ENCODE measurements at regions not wholly inside any gene's neighbourhood (a gene's known extent, or its start where the extent isn't known, plus 50 kb on each side); places are given as distances from the start of the nearest gene placed in this dataset.
"Not testable (repeated sequence)": the region's sequence is repeated elsewhere in the genome, so short reads cannot be mapped to it uniquely, and the experiment has no call there.

DNA sequence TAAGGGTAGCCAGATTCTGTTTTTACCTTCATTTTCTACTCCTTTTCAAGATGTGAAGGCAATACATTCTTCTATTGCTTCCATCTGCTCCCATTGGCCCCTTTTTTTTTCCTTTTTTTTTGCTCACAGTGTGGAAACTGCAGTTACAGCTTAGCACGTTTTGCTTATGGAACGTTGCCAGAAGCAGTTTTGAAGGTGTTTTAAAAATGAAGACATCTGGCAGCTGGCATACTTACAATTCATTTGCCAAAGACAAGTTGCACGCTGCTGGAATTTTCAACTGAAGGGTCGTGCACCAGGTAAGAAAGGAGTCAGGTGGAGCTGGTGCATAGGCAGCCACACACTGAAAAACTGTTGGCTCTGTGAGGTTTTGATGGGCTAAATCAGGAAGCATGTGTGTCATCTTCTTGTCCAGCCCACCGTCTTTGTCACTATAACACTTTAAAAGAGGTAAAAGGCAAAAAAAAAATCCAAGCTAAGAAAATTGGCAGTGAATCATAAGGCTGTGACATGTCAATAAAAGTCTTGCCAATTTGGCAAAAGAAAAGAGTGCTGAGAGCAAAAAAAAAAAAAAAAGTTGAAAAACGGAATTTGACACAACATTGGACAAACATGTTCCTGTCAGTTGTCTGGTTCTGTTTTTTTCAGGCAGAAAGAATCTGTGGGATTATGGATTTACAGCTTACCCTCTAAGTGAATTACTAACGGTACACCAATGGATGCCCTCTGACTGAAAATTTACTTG is 225.4 kb upstream of the SOX2 start:
- TF ChIP-seq, protein P1, sequence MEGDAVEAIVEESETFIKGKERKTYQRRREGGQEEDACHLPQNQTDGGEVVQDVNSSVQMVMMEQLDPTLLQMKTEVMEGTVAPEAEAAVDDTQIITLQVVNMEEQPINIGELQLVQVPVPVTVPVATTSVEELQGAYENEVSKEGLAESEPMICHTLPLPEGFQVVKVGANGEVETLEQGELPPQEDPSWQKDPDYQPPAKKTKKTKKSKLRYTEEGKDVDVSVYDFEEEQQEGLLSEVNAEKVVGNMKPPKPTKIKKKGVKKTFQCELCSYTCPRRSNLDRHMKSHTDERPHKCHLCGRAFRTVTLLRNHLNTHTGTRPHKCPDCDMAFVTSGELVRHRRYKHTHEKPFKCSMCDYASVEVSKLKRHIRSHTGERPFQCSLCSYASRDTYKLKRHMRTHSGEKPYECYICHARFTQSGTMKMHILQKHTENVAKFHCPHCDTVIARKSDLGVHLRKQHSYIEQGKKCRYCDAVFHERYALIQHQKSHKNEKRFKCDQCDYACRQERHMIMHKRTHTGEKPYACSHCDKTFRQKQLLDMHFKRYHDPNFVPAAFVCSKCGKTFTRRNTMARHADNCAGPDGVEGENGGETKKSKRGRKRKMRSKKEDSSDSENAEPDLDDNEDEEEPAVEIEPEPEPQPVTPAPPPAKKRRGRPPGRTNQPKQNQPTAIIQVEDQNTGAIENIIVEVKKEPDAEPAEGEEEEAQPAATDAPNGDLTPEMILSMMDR (IDR thresholded peaks at IDR 0.05; ENCODE audit: low read depth, low read length): no peak
- no peak for DNase-seq (ENCODE audit: low read depth in 2 of 2)
- no peak overlapping the region for H3K4me3 ChIP-seq (replicated peaks in 1 of 2; ENCODE audit: low read depth in 2 of 2, low read length in 2 of 2)

GRCh38 chr3:181484026-181484425 is 227.7 kb upstream of the SOX2 start:
- no peak for DNase-seq (ENCODE audit: low read depth in 2 of 2)
- H3K4me3 ChIP-seq (replicated peaks in 1 of 2; ENCODE audit: low read depth in 2 of 2, low read length in 2 of 2): no peak overlapping the region
- TF ChIP-seq, protein P1 (IDR thresholded peaks at IDR 0.05; ENCODE audit: low read depth, low read length): no peak

DNA sequence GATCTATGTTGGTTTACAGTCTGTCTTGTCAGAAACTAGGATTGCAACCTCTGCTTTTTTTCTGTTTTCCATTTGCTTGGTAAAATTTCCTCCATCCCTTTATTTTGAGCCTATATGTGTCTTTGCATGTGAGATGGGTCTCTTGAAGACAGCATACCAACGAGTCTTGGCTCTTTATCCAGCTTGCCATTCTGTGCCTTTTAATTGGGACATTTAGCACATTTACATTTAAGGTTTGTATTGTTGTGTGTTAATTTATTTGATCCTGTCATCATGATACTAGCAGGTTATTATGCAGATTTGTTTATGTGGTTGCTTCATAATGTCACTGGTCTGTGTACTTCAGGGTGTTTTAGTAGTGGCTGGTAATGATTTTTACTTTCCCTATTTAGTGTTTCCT is 236.6 kb upstream of the SOX2 start:
- not testable (repeated sequence) for DNase-seq (ENCODE audit: low read depth in 2 of 2); H3K4me3 ChIP-seq (replicated peaks in 1 of 2; ENCODE audit: low read depth in 2 of 2, low read length in 2 of 2)

DNA sequence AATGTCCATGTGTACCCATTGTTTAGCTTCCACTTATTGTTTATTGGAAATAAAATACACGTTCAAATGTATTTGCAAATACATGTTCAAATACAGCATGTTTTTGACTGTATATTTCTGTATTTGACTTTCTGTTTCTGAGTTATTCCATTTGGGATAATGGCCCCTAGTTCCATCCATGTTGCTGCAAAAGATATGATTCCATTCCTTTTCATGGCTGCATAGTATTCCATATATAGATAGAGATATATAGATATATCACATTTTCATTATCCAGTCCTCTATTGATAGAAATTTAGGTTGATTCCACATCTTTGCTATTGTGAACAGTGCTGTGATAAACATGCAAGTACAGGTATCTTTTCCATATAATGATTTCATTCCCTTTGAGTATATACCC is 241.4 kb upstream of the SOX2 start:
- no peak for DNase-seq (ENCODE audit: low read depth in 2 of 2)
- TF ChIP-seq, protein P1 (IDR thresholded peaks at IDR 0.05; ENCODE audit: low read depth, low read length): no peak

DNA sequence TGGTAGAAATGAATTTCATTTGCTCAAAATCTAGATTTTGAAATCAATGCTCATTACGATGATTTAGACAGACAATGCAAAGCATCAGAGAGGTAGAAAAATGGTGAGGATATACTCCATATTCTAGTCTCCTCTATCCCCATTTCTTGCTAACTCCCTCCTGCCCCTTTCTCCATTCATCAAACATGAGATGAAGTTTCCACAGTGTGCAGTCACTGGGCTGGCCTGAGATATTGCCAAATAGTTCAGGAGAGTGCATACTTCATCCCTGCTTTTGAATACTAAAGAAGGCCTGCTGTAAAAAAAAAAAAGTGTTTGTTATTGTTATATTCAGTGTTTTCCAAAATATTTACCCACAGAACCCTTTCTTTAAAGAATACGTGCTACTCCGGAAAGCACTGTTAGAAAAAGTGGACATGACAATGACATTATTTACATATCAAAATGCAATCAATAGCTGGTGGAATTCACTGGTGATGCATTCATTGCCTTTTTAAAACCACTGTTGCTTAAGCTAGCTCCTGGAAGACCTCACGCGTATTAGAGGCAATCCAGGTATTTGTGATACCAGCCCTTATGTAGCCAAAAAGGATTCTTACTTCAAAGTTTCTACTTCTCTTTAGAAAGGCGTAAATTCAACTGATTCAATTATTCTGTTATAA is 247.6 kb upstream of the SOX2 start:
- no peak overlapping the region for H3K4me3 ChIP-seq (replicated peaks in 1 of 2; ENCODE audit: low read depth in 2 of 2, low read length in 2 of 2)
- TF ChIP-seq, protein P1 (IDR thresholded peaks at IDR 0.05; ENCODE audit: low read depth, low read length): no peak

More for the DNA sequence above, 241.4 kb upstream of the SOX2 start:
- H3K4me3 ChIP-seq (replicated peaks in 1 of 2; ENCODE audit: low read depth in 2 of 2, low read length in 2 of 2): no peak overlapping the region

GRCh38 chr3:181461381-181461780 is 250.3 kb upstream of the SOX2 start:
- TF ChIP-seq, protein P1 (IDR thresholded peaks at IDR 0.05; ENCODE audit: low read depth, low read length): no peak
- no peak overlapping the region for H3K4me3 ChIP-seq (replicated peaks in 1 of 2; ENCODE audit: low read depth in 2 of 2, low read length in 2 of 2)
- DNase-seq (ENCODE audit: low read depth in 2 of 2): no peak

More for the DNA sequence above, 247.6 kb upstream of the SOX2 start:
- no peak for DNase-seq (ENCODE audit: low read depth in 2 of 2)

- H3K4me3 ChIP-seq (replicated peaks in 1 of 2; ENCODE audit: low read depth in 2 of 2, low read length in 2 of 2): no peak overlapping the region
- TF ChIP-seq, protein P1 (IDR thresholded peaks at IDR 0.05; ENCODE audit: low read depth, low read length): no peak
- DNase-seq (ENCODE audit: low read depth in 2 of 2): no peak
Observed at GRCh38 chr3:181459516-181459915, 252.2 kb upstream of the SOX2 start.

All from cardiac fibroblast (primary cell).